Activated CD4-positive, CD25-positive, alpha-beta regulatory T cell (primary cell): ENCODE measurements at regions not wholly inside any gene's neighbourhood (a gene's known extent, or its start where the extent isn't known, plus 50 kb on each side); places are given as distances from the start of the nearest gene placed in this dataset.
"Not testable (repeated sequence)": the region's sequence is repeated elsewhere in the genome, so short reads cannot be mapped to it uniquely, and the experiment has no call there.

ENCODE experiments used
- DNase-seq, 4 experiments: peaks; one replicate each; lab custom pipeline; 2025; lab: John Stamatoyannopoulos, UW

GRCh38 chr15:69862540-69862939, 235.2 kb downstream of the TLE3 start:
- no peak for DNase-seq

GRCh38 chr15:69863446-69863845, 234.3 kb downstream of the TLE3 start:
- no peak for DNase-seq

GRCh38 chr15:69865369-69865768, 232.3 kb downstream of the TLE3 start:
- no peak for DNase-seq

- no peak for DNase-seq
These were observed 229.0 kb downstream of the TLE3 start for GRCh38 chr15:69868756-69869155.

GRCh38 chr15:69869291-69869690, 228.4 kb downstream of the TLE3 start:
- DNase-seq = no peak

- no peak for DNase-seq
These were observed 227.7 kb downstream of the TLE3 start for GRCh38 chr15:69869881-69870505.

GRCh38 chr15:69871511-69872134, 226.1 kb downstream of the TLE3 start:
- DNase-seq = no peak

GRCh38 chr15:69873807-69874206, 223.9 kb downstream of the TLE3 start:
- no peak for DNase-seq

- DNase-seq = no peak
These were observed 223.4 kb downstream of the TLE3 start for GRCh38 chr15:69874321-69874720.

- DNase-seq = no peak
These were observed 221.4 kb downstream of the TLE3 start for GRCh38 chr15:69876064-69876940.

GRCh38 chr15:69879963-69880362, 217.8 kb downstream of the TLE3 start:
- not testable (repeated sequence) for DNase-seq

- no peak for DNase-seq
These were observed 217.0 kb downstream of the TLE3 start for GRCh38 chr15:69880571-69881301.

GRCh38 chr15:69881302-69881670, 216.4 kb downstream of the TLE3 start:
- no peak for DNase-seq

- DNase-seq = no peak
These were observed 216.0 kb downstream of the TLE3 start for GRCh38 chr15:69881766-69882165.

- DNase-seq = no peak
These were observed 214.4 kb downstream of the TLE3 start for GRCh38 chr15:69883306-69883705.

GRCh38 chr15:69885173-69885955, 212.4 kb downstream of the TLE3 start:
- no peak for DNase-seq

- no peak for DNase-seq
These were observed 210.7 kb downstream of the TLE3 start for GRCh38 chr15:69887009-69887408.

- no peak for DNase-seq
These were observed 210.2 kb downstream of the TLE3 start for GRCh38 chr15:69887553-69887952.

- no peak for DNase-seq
These were observed 209.3 kb downstream of the TLE3 start for GRCh38 chr15:69888406-69888805.

- DNase-seq = no peak
These were observed 206.6 kb downstream of the TLE3 start for GRCh38 chr15:69891070-69891536.

GRCh38 chr15:69891606-69892005, 206.1 kb downstream of the TLE3 start:
- DNase-seq = no peak
